Esophagus squamous epithelium (tissue), 4 donors: ENCODE measurements at regions not wholly inside any gene's neighbourhood (a gene's known extent, or its start where the extent isn't known, plus 50 kb on each side); places are given as distances from the start of the nearest gene placed in this dataset.

Source experiments
- CTCF ChIP-seq, 6 experiments: fragments of 450-650 bp in 4 of 6; fragments of 200-600 bp in 2 of 6; sonication (generic) in 2 of 6; IDR thresholded peaks; one replicate each; pipeline ENCODE4 v1.5.1; 2016 to 2019; ENCODE audit warnings: antibody characterized with exemption in 6 of 6, mild to moderate bottlenecking in 4 of 6, moderate library complexity in 4 of 6
- POLR2A ChIP-seq, 4 donors: fragments of 450-650 bp; IDR thresholded peaks; one replicate each; pipeline ENCODE4 v1.6.1; 2017; ENCODE audit warnings: antibody characterized with exemption in 4 of 4, mild to moderate bottlenecking in 4 of 4, moderate library complexity in 3 of 4

GRCh38 chr6:54044059-54044458, 67.2 kb upstream of the MLIP start:
- TF ChIP-seq CTCF (IDR thresholded peaks at IDR 0.05) = no peak
- TF ChIP-seq POLR2A (IDR thresholded peaks at IDR 0.05) = no peak
